H1 (cell line): ENCODE measurements at regions not wholly inside any gene's neighbourhood (a gene's known extent, or its start where the extent isn't known, plus 50 kb on each side); places are given as distances from the start of the nearest gene placed in this dataset.

Source experiments
- ATF3 ChIP-seq: IDR thresholded peaks from 2 replicates; pipeline ENCODE4 v1.6.1; 2011; ENCODE audit warnings: low read depth, mild to moderate bottlenecking, low read length; ENCODE audit not compliant: insufficient read depth
- CHD7 ChIP-seq: fragments of 300-600 bp; sonication (generic); IDR thresholded peaks from 2 replicates; pipeline ENCODE4 v1.7.1; 2012; ENCODE audit warnings: low read length, moderate library complexity, mild to moderate bottlenecking, inconsistent platforms; ENCODE audit not compliant: insufficient replicate concordance
- CREB1 ChIP-seq: IDR thresholded peaks from 2 replicates; pipeline ENCODE4 v1.6.1; 2012; ENCODE audit warnings: inconsistent platforms
- MAX ChIP-seq: IDR thresholded peaks from 2 replicates; pipeline ENCODE4 v1.6.1; 2012; ENCODE audit warnings: inconsistent platforms
- POLR2A ChIP-seq, 2 experiments: IDR thresholded peaks; 1 replicate in 1 of 2; 2 replicates in 1 of 2; pipeline ENCODE4 v1.6.1; 2011; ENCODE audit warnings: low read depth in 2 of 2, low read length in 2 of 2, mild to moderate bottlenecking in 2 of 2; ENCODE audit errors: control extremely low read depth in 1 of 2
- RFX5 ChIP-seq: IDR thresholded peaks from 2 replicates; pipeline ENCODE4 v1.6.1; 2011; ENCODE audit warnings: low read depth, low read length, improper control_type of control experiment, borderline replicate concordance
- SIN3A ChIP-seq, 2 experiments: IDR thresholded peaks in 1 of 2; conservative IDR thresholded peaks in 1 of 2; 2 replicates each; pipeline ENCODE4 v1.6.1; 2011 to 2012; ENCODE audit warnings: low read length in 2 of 2, improper control_type of control experiment in 1 of 2, low read depth in 1 of 2, mild to moderate bottlenecking in 1 of 2
- SP2 ChIP-seq: IDR thresholded peaks from 2 replicates; pipeline ENCODE4 v1.6.1; 2012; ENCODE audit warnings: mild to moderate bottlenecking, low read length, inconsistent platforms
- SUZ12 ChIP-seq: fragments of 200-600 bp; sonication (generic); IDR thresholded peaks from 2 replicates; pipeline ENCODE4 v1.6.1; 2012; ENCODE audit warnings: mild to moderate bottlenecking, inconsistent platforms, low read length, moderate library complexity, mixed read lengths
- TBP ChIP-seq: IDR thresholded peaks from 2 replicates; pipeline ENCODE4 v1.6.1; 2011; ENCODE audit warnings: low read depth, low read length, improper control_type of control experiment
- TEAD4 ChIP-seq: IDR thresholded peaks from 2 replicates; pipeline ENCODE4 v1.6.1; 2012; ENCODE audit warnings: low read depth, low read length, inconsistent platforms, mixed read lengths

GRCh38 chr5:138663009-138663408 is 87.8 kb upstream of the HSPA9 start (continued):
- no peak for TF ChIP-seq CHD7
- TF ChIP-seq TBP: no peak
- TF ChIP-seq SP2: no peak
- TF ChIP-seq CREB1: no peak
- TF ChIP-seq SIN3A (conservative IDR thresholded peaks at IDR 0.05 in 1 of 2, IDR thresholded peaks at IDR 0.05 in 1 of 2; ENCODE audit: low read depth in 1 of 2, low read length in 2 of 2): no peak
- TF ChIP-seq SUZ12: no peak
- TF ChIP-seq TEAD4: no peak
- TF ChIP-seq MAX: no peak
- TF ChIP-seq RFX5: no peak
- no peak for TF ChIP-seq ATF3
- no peak for TF ChIP-seq POLR2A (IDR thresholded peaks at IDR 0.05; ENCODE audit: control extremely low read depth in 1 of 2, low read depth in 2 of 2, low read length in 2 of 2)
